Femur (tissue), 1 donor: ENCODE measurements at regions not wholly inside any gene's neighbourhood (a gene's known extent, or its start where the extent isn't known, plus 50 kb on each side); places are given as distances from the start of the nearest gene placed in this dataset.
A peak's percentile ranks its signal among the peaks of the same experiment; 100 is the strongest.
"Not testable (repeated sequence)": the region's sequence is repeated elsewhere in the genome, so short reads cannot be mapped to it uniquely, and the experiment has no call there.

ENCODE experiments used
- DNase-seq: peaks from one replicate; pipeline ENCODE4 v3.0.0-alpha.2; 2017

DNA sequence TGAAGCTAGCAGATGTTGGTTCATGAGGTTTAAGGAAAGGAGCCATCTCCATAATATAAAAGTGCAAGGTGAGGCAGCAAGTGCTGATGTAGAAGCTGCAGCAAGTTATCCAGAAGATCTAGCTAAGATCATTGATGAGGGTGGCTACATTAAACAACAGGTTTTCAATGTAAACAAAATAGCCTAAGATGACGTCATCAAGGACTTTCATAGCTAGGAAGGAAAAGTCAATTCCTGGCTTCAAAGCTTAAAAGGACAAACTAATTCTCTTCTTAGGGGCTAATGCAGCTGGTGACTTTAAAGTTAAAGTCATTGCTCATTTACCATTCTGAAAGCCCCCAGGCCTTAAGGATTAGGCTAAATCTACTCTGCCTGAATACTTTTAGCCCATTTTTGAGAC, 141.9 kb downstream of the MID1IP1 start:
- no peak for DNase-seq

DNA sequence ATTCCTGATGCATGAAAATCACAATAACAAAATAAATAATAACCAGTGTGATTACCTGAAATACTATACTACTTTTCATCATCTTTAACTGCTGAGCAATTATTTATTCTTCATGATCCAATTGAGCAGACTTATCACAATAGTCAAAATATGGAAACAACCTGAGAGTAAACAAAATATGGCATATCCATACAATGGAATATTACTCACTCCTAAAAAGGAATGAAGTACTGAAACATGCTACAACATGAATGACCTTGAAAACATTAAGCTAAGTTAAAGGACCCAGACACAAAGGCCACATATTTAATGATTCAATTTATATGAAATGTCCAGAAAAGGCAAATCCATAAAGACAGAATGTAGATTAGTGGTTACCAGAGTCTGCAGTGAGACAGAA, 146.8 kb downstream of the MID1IP1 start:
- no peak for DNase-seq

GRCh38 chrX:38954520-38954919, 153.3 kb downstream of the MID1IP1 start:
- DNase-seq, result no peak

DNA sequence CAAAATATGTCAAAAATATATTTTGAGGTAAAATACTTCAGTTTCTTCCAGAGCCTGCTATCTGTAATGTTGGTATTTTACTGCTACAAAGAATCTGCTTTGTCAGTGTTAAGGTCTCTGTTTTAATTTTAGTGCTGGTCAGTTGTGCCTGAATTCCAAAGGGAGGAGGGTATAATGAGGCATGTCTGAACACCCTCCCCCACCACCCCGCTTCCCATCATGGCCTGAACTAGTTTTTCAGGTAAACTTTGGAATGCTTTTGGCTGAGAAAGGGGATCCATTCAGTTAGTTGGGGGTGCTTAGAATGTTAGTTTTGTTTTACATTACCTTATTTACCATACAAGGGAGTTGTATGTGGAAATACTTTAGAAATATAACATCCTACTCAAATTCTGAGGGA, 158.5 kb downstream of the MID1IP1 start:
- no peak for DNase-seq

- DNase-seq, result no peak
Measured at GRCh38 chrX:38960137-38960536, 158.9 kb downstream of the MID1IP1 start.

DNA sequence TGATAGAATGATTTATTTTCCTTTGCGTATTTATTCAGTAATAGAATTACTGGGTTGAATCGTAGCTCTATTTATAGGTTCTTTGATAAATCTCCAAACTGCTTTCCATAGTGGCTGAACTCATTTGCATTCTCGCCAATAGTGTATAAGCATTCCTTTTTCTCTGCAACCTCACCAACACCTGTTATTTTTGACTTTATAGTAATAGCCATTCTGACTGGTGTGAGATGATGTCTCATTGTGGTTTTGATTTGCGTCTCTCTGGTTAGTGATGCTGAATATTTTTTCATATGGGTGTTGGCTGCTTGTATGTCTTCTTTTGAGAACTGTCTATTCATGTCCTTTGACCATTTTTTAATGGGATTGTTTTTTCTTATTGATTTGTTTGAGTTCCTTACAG, 160.7 kb downstream of the MID1IP1 start:
- no peak for DNase-seq

GRCh38 chrX:38963244-38963643, 162.0 kb downstream of the MID1IP1 start:
- not testable (repeated sequence) for DNase-seq

DNA sequence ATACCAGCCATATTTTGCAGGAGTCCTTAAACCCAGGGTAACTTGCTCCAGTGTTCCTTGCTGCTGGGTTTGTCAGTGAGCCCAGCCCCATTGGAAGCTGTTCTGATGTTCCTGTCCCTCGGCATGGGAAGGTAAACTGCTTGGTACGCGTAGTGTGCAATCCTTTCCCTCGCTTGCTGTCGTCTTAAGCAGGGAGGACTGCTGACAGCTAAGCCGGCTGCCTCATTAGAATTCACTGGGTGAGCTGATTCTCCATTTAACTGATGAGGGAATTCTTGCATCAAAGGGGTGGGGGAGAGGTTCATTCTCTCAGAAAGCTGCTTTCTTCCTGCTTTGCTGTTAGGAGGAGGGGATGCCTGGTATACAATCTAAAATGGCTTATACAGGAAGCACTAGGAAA, 164.6 kb downstream of the MID1IP1 start:
- no peak for DNase-seq

GRCh38 chrX:38968344-38969216, 167.3 kb downstream of the MID1IP1 start:
- DNase-seq, result no peak

- no peak for DNase-seq
Measured at GRCh38 chrX:38970074-38970473, 168.8 kb downstream of the MID1IP1 start.

DNA sequence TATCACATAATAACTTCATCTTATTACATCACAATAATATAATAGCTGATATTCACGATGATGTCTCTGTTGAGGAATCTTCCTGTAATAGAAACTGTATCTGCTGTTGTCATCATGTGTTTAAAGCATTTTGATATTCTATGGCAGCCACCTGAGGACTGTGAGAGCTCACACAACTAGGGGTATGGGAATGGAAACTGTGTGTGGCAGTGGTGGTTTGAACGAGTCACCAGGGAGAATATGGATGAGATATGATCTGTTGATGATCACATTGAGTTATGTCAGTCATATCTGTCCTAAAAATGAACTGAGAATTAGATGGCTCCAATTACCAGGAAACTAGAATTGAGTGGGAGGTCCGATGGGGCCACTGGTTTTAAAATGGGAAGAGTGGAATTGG, 169.6 kb downstream of the MID1IP1 start:
- no peak for DNase-seq

GRCh38 chrX:38973322-38973721, 172.1 kb downstream of the MID1IP1 start:
- peak; percentile 35 for DNase-seq

DNA sequence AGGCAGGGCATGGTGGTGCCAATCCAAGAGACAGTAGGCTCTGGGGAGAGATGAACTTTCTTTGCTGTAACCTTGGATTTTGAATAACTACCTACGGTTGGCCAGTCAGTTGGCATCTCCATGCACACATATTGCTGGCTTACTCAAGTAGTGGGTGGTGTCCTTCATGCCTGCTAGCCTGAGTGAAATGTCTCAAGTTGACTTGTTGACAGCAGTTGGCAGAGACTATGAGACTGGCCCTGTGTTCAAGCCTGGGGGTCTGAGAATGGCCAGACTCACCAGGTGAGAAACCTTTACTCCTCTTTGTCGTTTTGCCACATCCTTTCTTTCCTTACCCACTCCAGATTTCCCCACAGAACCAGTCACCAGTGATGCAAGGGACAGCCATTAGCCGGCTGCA, 173.3 kb downstream of the MID1IP1 start:
- no peak for DNase-seq

DNA sequence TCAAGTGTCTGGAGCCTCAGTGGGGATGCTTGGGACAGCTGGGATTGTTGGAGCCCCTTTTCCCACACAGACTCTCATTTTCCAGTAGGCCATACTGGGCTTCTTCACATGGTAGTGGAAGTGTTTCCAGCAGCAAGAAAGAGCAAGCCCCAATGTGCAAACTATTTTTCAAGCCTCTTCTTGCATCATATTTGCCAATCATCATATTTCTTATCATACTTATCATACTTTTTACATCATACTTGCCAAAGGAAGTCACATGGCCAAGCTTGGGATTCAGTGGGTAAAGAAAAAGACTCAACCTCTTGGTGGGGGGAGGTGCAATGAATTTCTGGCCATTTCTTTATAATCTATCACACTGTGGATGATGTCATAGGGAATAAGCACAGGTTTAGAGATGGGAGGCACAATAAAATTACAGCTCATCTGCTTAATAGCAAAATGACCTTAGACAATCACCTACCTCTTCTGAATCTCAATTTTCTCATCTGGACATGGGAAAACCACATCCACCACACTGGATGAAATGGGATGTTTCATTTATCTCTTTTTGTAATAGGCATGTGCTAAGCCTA, 174.2 kb downstream of the MID1IP1 start:
- no peak for DNase-seq

DNA sequence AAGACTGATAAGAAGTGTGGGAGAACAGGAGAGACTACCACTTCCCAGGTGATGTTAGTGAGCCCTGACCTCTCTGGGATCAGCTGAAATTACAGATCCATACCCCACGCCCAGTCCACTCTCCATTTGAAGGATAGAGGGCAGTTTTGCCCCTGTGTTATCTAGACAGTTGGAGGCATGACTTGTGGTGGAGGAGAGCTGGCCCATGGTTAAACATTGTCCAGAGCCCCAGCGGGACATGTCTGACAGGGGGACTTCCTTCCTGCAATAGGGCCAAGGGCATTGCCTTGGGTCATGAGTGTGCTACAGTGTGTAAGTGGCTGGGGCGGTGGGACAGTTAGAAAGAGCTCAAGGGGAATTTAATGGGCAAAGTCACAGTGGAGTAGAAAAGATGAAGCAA, 181.1 kb downstream of the MID1IP1 start:
- DNase-seq, result no peak

- DNase-seq, result no peak
Measured at GRCh38 chrX:38982843-38983242, 181.6 kb downstream of the MID1IP1 start.

GRCh38 chrX:38985375-38985774, 184.1 kb downstream of the MID1IP1 start:
- DNase-seq, result no peak

DNA sequence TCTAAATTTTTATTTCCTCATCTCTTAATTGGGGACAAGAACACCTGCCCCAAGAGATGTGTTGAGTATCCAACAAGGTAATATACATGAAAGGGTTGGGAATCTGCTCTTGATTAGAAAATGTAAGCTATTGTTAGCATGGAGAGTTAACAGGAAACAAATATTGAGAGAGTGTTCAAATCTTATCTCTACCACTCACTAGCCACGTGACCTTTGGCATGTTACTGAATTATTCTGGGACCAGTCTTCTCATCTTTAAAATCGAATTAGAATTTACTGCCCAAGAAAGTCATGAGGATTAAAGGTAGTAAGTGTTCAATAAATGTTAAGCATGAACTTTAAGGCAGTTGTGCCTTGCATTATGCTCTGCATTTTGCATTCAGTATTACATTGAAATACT, 184.7 kb downstream of the MID1IP1 start:
- no peak for DNase-seq

- DNase-seq, result no peak
Measured at GRCh38 chrX:38986586-38986985, 185.3 kb downstream of the MID1IP1 start.

- no peak for DNase-seq
Measured at GRCh38 chrX:38987198-38987651, 186.0 kb downstream of the MID1IP1 start.

DNA sequence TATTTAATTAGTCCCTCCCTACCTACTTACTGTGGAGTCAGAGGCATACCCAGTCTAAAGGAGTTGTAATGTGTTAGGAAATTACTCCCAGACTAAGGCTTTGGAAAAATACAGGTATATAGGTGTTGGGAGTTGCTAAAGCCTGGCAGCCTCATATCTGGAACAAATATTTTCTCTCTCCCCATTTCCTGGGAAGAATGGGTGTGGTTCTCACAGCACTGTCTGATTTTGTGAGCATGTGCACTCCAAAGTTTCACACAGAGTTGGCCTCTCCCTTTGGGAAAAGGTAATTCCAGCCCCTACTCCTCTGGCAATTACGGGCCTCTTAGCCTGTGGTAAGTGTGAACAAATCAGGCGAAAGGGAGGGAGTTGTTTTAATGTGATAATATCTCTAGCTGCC, 187.0 kb downstream of the MID1IP1 start:
- DNase-seq, result no peak

GRCh38 chrX:38989076-38989475, 187.8 kb downstream of the MID1IP1 start:
- no peak for DNase-seq

DNA sequence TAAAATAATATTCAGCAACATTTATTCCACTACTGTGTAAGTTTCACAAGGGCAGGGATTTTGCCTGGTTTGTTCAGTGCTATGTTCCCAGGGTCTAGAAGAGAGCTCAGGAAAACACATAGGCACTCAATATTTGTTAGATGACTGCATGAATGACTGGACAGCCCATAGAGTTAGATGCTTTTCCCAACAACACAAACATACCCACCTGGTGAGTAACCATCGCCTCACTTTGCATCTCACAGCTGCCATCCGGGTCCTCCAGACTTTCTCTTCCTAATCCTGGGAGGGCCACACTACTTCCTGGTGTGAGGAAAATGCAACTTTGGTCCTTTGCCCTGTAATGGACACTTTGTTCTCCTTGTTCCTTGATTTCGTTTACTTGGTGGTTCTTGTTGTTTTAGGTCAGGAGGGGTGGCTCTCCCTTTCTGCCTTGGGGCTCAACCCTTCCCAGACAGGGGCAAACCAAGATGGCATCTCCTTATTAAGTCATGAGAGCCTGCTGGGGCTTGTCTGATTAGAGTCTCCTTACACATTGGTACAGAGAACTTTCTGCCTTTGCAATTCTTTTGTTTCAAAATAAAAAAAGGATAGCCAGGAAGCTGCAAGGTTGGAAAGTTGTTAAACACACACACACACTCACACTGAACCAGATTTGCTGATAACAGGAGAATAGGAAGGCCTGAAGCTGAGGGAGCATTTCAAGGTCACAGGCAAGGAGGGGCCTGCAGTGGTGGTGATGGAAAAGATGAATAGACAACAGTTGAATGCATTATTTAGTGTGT, 190.6 kb downstream of the MID1IP1 start:
- no peak for DNase-seq
